Stimulated activated CD4-positive, alpha-beta T cell treated with anti-CD3 and anti-CD28 coated beads, Interleukin-4, amount 100 ng/mL, for 4 hours (primary cell): ENCODE measurements at regions not wholly inside any gene's neighbourhood (a gene's known extent, or its start where the extent isn't known, plus 50 kb on each side); places are given as distances from the start of the nearest gene placed in this dataset.
"Not testable (repeated sequence)": the region's sequence is repeated elsewhere in the genome, so short reads cannot be mapped to it uniquely, and the experiment has no call there.

Experiments
- DNase-seq, 2 experiments: peaks; one replicate each; pipeline ENCODE4 v3.0.0-alpha.2; 2020

DNA sequence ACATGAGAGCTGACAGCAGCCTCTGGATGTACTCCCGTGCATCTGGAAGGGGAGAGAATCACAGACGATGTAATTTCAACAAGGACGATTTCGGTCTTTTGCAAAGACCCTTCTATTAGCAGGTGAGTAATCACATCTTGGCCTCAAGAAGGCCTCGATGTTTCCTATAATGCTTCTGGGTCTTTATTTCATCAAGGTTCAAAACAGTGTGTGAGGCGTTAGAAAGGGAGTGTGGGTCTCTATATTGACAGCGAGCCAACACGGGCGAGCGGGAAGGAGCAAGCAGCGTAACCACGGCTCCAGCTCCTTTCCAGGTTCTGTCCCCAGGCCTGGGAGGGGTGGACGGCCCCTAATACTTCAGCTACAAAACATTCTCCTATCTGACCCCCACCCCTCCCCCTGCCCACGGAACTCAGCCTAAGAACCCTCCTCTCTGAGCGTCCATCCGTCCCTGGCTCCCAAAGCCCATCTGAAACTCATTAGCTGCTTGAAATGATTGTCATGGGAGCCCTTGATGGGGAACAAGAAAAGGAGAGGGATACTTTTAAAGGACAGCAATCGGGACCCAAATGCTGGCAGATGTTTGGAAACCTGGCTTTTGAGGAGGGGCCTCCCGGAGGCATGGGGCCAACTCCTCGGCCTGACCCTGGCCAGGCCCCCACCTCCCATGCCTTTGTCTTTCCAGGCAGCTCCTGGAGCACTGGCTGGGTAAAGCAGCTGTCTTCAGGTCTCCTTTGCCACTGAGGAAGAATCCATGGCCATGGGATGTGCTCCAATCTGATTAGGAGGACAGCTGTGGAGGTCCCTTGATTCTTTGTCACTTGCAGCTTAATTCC lies 250.8 kb downstream of the FOXD2 start:
- DNase-seq, result no peak

DNA sequence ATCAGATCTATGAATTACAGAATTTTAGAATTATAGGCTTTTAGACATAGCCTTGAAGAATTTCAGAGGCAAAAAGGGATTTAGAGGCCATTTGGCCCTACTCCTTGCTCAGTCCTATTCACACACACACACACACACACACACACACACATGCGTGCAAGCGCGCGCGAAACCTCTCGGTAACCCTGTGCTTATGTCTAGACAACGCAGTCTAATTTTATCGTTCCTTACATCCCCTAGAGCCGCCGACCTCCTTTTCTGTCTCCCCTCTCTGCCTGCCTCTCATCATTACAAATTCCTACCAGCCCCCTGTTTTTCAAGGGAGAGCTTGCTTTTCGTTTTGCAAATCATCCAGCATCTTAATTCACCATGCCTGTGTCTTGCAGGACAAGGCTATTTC lies 252.1 kb downstream of the FOXD2 start:
- no peak for DNase-seq

DNA sequence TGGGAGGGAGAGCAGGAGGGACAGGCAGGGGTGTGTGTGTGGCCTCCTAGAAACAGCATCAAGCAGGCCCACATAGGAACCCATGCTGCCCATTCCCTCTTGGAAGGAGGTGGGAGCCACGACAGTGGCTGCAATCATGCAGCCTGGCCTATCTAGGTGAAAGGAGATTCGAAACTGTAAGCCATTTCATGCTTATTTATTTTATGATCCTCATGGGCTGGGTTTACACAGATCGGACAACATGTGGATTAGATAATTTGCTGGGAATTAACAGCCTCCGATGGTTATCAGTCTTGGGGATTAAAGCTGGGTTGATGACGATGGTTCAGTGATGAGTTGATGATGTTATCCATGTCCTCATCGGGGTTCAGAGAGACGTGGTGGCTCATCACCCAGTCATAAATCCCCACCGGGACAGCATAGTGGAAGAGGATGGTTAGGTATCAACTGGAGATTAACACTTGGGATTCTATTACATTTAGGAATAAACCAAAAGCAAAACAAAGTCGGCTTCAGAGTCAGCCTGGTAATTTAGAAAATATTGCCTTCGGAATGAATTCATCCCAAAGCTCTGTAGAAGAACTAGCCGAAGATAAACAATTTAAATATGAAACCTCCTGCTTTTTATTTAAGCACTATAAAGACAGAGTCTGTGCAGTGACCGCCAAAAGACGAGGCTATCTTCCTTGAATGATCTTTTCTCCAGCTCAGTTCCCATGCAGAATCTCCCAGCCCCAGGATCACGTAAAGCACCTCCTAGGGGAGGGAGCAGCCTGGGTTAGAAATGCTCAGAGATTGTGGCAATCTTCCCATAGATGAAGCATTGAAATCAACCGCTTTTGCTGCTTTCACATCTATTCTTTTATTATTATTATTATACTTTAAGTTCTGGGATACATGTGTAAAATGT lies 252.8 kb downstream of the FOXD2 start:
- no peak for DNase-seq

DNA sequence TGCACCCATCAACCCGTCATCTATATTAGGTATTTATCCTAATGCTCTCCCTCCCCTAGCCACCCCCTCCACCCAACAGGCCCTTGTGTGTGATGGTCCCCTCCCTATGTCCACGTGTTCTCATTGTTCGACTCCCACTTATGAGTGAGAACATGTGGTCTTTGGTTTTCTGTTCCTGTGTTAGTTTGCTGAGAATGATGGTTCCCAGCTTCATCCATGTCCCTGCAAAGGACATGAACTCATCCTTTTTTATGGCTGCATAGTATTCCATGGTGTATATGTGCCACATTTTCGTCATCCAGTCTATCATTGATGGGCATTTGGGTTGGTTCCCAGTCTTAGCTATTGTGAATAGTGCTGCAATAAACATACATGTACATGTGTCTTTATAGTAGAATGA lies 253.4 kb downstream of the FOXD2 start:
- not testable (repeated sequence) for DNase-seq

DNA sequence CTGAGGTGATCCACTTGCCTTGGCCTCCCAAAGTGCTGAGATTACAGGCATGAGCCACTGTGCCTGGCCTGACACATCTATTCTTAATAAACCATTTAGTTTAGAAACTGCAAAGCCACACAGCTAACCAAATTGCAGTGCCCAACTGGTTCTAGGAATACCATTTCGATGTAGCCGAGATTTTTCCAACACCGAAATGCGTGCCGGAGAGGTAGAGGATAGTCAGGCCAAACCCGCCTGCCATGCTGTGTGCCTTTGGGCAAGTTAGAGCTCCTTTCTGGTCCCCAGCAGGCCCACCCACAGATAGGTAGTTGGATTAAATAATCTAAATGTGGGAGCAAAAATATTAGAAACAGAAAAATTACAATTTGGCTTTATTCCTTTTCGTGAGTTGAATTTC lies 254.4 kb downstream of the FOXD2 start:
- DNase-seq, result no peak

GRCh38 chr1:47693115-47693514 lies 255.3 kb downstream of the FOXD2 start:
- DNase-seq, result no peak

DNA sequence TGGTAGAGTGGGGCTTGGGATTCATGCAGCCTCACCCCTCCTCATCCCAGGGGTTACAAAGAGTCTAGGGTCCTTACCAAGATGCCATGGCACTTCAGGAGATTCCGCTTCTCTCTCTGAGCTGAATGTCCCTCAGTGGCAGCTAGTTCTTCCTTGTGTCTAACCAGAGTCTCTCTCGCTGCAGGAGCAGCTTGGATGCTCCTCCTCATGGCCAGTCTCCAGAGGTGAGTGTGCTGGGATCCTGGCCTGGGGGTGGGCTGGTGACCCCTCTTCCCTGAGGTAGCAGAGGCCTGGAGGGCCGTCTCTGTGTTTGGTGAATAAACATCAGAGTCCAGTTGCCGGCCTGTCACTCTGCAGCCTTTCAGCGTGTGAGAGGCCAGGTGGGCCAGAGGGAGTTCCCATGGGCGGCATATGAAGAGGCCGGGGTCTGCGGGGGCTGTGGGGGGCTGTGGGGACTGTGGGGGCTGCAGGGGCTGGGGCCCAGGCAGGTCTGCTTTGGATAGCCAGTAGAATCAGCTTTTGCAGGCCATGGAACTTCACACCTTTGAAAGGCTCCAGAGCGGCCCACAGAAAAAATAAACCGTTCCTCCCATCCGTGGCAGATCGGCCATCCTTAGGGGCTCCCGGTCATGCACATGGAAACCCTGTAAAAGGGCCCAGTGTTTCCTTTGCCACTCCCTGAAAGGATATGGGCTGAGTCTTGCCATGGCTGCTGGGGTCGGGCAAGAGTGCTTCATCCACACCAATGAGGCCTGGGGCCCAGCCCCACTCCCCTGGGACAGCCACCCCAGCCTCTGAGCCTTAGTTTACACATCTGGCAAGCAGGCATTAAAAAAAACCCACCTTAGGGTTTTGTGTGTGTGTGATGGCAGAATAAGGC lies 256.4 kb downstream of the FOXD2 start:
- no peak for DNase-seq

DNA sequence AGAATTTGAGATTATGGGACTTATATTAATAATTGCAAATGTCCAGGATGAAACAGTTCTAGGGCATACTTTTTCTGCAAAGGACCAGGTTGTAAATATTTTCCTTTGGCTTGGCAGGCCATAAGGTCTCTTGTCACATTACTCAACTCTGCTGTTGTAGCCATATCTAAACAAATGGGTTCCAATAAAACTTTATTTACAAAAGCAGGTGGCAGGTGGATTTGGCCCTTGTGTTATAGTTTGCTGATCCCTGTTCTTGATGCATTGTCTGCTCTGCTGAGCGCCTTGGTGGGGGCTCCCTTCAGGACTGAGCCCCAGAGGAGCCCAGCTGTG lies 258.5 kb downstream of the FOXD2 start:
- DNase-seq, result no peak

- no peak for DNase-seq
These were observed 259.0 kb downstream of the FOXD2 start for GRCh38 chr1:47696737-47697441.

- no peak for DNase-seq
These were observed 259.9 kb downstream of the FOXD2 start for GRCh38 chr1:47697616-47698335.

GRCh38 chr1:47699492-47700235 lies 261.8 kb downstream of the FOXD2 start:
- no peak for DNase-seq

- no peak for DNase-seq
These were observed 263.4 kb downstream of the FOXD2 start for GRCh38 chr1:47701283-47701682.

GRCh38 chr1:47701741-47702515 lies 264.1 kb downstream of the FOXD2 start:
- DNase-seq, result no peak

DNA sequence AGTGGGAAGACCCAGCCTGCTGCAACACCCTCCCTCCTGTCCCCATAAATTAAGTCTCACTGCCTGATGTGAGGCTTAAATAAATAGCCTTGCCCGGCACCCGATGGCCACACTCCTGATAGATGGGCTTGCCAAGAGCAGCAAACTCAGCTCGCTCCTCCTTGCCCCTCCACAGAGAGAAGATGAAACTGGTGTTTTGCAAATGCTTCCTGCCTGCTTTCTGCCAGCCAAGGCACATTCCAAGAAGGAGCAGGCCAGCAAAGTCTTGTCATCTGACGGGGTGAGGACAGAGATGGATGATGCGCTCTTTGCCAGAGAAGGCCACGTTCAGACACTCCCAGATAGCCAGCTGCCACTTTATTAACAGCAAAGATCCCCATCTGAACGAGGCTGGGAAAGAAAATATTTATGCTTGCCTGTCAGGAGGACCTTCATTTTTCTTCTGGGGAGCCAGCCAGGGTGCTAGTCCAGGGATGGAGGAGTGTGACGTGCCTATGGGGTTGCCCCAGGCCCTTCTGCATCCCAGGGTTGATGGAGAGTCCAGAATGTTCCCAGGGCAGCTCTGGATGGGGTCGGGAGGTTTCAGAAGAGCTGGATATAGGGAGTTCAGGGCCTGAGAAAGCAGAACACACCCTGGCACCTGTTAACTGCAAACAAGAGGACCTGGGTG lies 265.4 kb downstream of the FOXD2 start:
- DNase-seq, result no peak

DNA sequence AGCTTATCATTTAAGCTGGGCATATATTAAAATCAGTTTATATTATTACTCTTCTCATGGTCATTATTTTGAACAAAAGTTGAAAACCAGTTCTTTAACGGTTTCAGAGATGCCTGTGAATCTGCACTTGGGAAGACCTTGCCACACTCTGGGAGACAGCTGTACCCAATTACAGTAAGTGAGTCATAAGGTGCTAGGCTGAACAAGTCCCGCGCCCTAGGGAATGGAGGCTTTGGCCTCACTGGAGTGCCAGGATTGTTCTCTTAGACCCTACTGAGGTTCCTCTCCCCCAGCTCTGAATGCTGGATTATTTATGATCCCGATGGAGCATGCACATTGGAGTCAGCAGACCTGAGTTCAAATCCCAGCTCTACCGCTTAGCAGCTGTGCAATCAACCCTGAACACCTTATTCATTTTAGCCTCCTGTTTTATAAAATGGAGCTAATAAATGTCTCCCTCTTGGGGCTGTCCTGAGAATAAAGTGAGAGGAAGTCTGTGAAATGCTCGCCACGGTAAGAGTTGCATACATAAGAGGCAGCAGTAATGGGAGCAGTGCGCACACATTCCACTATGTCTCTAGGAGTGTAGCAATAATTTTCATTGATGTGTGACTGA lies 266.2 kb downstream of the FOXD2 start:
- no peak for DNase-seq

GRCh38 chr1:47705517-47706130 lies 267.8 kb downstream of the FOXD2 start:
- no peak for DNase-seq

DNA sequence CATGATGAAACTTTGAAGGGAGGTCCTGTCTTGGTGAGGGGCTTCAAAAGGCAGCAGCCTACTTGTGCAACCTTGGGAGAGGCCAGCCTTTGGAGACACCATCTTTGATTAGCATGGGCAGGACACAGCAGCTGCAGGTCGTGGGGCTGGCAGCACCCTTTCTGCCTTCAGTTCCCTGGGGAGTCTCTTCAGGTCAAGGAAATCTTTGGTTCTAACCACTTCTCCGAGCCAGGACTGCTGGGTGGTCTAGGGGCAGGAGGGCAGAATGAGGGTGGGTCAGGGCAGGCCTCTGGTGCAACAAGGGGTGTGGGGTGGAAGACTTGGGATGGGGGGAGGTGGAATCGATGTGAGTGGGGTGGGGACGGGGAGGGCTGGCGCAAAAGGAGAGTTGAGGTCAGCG lies 269.7 kb downstream of the FOXD2 start:
- DNase-seq, result no peak

DNA sequence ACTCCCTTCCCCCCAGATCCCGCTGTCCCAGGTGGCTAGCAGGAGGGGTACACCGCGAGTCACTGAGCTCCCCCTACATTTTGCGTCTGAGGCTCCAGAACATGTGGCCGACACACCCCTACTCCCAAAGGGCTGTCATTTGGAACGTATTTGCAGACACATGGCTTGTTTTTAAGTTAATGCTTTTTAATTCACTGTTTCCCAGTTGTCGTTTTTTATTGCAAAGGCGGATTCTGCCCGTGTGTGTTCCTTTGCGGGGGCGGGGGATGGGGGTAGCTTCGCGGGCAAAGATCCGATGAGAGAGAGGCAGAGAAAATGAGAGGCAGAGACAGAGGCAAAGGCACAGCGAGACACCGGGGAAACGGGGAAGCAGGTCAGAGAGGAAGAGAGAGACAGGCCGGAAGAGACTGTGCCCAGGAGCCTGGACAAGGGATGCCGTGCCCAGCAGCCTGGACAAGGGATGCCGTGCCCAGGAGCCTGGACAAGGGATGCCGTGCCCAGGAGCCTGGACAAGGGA lies 270.2 kb downstream of the FOXD2 start:
- no peak for DNase-seq

GRCh38 chr1:47708658-47709018 lies 270.8 kb downstream of the FOXD2 start:
- DNase-seq, result no peak
